ENCODE measurements at regions not wholly inside any gene's neighbourhood (a gene's known extent, or its start where the extent isn't known, plus 50 kb on each side); places are given as distances from the start of the nearest gene placed in this dataset.

- no peak overlapping the region for H3K4me3 ChIP-seq (ENCODE audit: low read depth in 1 of 3, low read length in 3 of 3)
- no peaks in the 10 kb centered on the region for H3K27me3 ChIP-seq (ENCODE audit: control insufficient read depth in 4 of 4, insufficient read depth in 4 of 4, low read length in 3 of 4)
- no peaks in the 10 kb centered on the region for H3K36me3 ChIP-seq (ENCODE audit: control insufficient read depth in 4 of 4, insufficient read depth in 3 of 4, low read depth in 1 of 4, low read length in 3 of 4)
- no peak for DNase-seq (ENCODE audit: low spot score)
- no peak overlapping the region for H3K9ac ChIP-seq (ENCODE audit: low read depth in 1 of 2, low read length in 2 of 2)
- no peaks in the 10 kb centered on the region for H3K4me1 ChIP-seq (ENCODE audit: control insufficient read depth in 4 of 4, insufficient read depth in 4 of 4, low read length in 3 of 4)
- H3K9me3 ChIP-seq (ENCODE audit: control insufficient read depth in 4 of 4, low read length in 3 of 4): peaks cover 0 to 1% (median 0%) of the 10 kb centered on the region in 4 donors
- no peak overlapping the region for H3K27ac ChIP-seq (ENCODE audit: low read depth in 1 of 2, low read length in 2 of 2)
- WGBS: 41% methylated on average over 1 of the region's 1 CpG
- TF ChIP-seq HNF4G (IDR thresholded peaks at IDR 0.05) (no peak), RAD21 (IDR thresholded peaks at IDR 0.05) (no peak), REST (IDR thresholded peaks at IDR 0.05) (no peak), GABPA (IDR thresholded peaks at IDR 0.05 in 1 of 2, conservative IDR thresholded peaks at IDR 0.05 in 1 of 2) (no peak), SP1 (IDR thresholded peaks at IDR 0.05) (no peak), YY1 (IDR thresholded peaks at IDR 0.05) (no peak), EGR1 (IDR thresholded peaks at IDR 0.05; ENCODE audit: low read depth in 2 of 2) (no peak), ATF3 (IDR thresholded peaks at IDR 0.05) (no peak), HNF4A (conservative IDR thresholded peaks at IDR 0.05) (no peak), JUND (IDR thresholded peaks at IDR 0.05) (no peak), NR2F2 (IDR thresholded peaks at IDR 0.05) (no peak), TAF1 (conservative IDR thresholded peaks at IDR 0.05) (no peak), ZBTB33 (IDR thresholded peaks at IDR 0.05) (no peak), FOXA1 (IDR thresholded peaks at IDR 0.05) (no peak), RXRA (IDR thresholded peaks at IDR 0.05) (no peak), FOXA2 (IDR thresholded peaks at IDR 0.05) (no peak)
- TF ChIP-seq, protein P1, sequence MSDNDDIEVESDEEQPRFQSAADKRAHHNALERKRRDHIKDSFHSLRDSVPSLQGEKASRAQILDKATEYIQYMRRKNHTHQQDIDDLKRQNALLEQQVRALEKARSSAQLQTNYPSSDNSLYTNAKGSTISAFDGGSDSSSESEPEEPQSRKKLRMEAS (IDR thresholded peaks at IDR 0.05): no peak
- TF ChIP-seq, protein P2, sequence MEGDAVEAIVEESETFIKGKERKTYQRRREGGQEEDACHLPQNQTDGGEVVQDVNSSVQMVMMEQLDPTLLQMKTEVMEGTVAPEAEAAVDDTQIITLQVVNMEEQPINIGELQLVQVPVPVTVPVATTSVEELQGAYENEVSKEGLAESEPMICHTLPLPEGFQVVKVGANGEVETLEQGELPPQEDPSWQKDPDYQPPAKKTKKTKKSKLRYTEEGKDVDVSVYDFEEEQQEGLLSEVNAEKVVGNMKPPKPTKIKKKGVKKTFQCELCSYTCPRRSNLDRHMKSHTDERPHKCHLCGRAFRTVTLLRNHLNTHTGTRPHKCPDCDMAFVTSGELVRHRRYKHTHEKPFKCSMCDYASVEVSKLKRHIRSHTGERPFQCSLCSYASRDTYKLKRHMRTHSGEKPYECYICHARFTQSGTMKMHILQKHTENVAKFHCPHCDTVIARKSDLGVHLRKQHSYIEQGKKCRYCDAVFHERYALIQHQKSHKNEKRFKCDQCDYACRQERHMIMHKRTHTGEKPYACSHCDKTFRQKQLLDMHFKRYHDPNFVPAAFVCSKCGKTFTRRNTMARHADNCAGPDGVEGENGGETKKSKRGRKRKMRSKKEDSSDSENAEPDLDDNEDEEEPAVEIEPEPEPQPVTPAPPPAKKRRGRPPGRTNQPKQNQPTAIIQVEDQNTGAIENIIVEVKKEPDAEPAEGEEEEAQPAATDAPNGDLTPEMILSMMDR (IDR thresholded peaks at IDR 0.05; ENCODE audit: low read depth, low read length, missing input control): no peak
These were observed 284.9 kb upstream of the NRSN1 start for GRCh38 chr6:23841116-23841515.
